Thyroid gland (tissue), 4 donors: ENCODE measurements at regions not wholly inside any gene's neighbourhood (a gene's known extent, or its start where the extent isn't known, plus 50 kb on each side); places are given as distances from the start of the nearest gene placed in this dataset.
"Not testable (repeated sequence)": the region's sequence is repeated elsewhere in the genome, so short reads cannot be mapped to it uniquely, and the experiment has no call there.

Source experiments
- DNase-seq, 2 donors: peaks; one replicate each; pipeline ENCODE4 v3.0.0-alpha.2; 2019
- H3K27ac ChIP-seq, 3 donors: fragments of 200-600 bp; sonication (generic); 1 replicate in 2 of 3; 2 replicates in 1 of 3; pipeline ENCODE4 v1.5.1; 2016 to 2019; ENCODE audit warnings: mild to moderate bottlenecking in 1 of 3, moderate library complexity in 1 of 3
- H3K27me3 ChIP-seq: fragments of 200-600 bp; sonication (generic); one replicate; pipeline ENCODE4 v1.5.1; 2019
- H3K36me3 ChIP-seq, 2 donors: fragments of 200-600 bp; sonication (generic); one replicate each; pipeline ENCODE4 v1.5.1; 2016 to 2019
- H3K4me1 ChIP-seq, 2 donors: fragments of 200-600 bp; sonication (generic); one replicate each; pipeline ENCODE4 v1.5.1; 2017 to 2019
- H3K4me3 ChIP-seq, 3 donors: fragments of 200-600 bp; sonication (generic); replicated peaks in 1 of 3; 1 replicate in 2 of 3; 2 replicates in 1 of 3; pipeline ENCODE4 v1.5.1; 2016; ENCODE audit warnings: mild to moderate bottlenecking in 1 of 3
- H3K9me3 ChIP-seq: fragments of 200-600 bp; sonication (generic); one replicate; pipeline ENCODE4 v1.5.1; 2017
- POLR2A ChIP-seq, 2 donors: fragments of 450-650 bp; IDR thresholded peaks; one replicate each; pipeline ENCODE4 v1.6.1; 2017; ENCODE audit warnings: antibody characterized with exemption in 2 of 2, mild to moderate bottlenecking in 2 of 2, moderate library complexity in 1 of 2
- WGBS, 2 donors: methylation state at CpG; one replicate each; pipeline ENCODE4 v1.1.5; 2017; 5-methylcytosine and 5-hydroxymethylcytosine counted together
- intact Hi-C: fragments of 100-400 bp; cut with DNase I; formaldehyde crosslinking; loops from one replicate; pipeline ENCODE4 v1.15.1; 2023
- TF ChIP-seq, protein P1 (sequence below), 6 experiments: fragments of 200-600 bp in 3 of 6; fragments of 450-650 bp in 3 of 6; sonication (generic) in 3 of 6; IDR thresholded peaks; one replicate each; pipeline ENCODE4 v1.5.1; 2016 to 2019; ENCODE audit warnings: antibody characterized with exemption in 6 of 6, mild to moderate bottlenecking in 2 of 6, inconsistent platforms in 1 of 6, moderate library complexity in 1 of 6

DNA sequence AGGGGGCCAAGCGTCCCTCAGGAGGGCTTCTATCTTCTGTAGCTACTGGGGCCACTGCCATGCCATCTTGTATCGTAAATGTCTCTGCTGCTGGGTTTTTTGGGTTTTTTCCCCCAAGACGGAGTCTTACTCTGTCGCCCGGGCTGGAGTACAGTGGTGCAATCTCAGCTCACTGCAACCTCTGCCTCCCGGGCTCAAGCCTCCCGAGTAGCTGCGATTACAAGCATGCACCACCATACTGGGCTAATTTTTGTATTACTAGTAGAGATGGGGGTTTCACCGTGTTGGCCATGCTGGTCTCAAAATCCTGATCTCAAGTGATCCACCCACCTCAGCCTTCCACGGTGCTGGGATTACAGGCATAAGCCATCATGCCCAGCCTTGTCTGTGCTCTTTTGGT is 111.3 kb upstream of the LOC128125822 start:
- no peaks in the 10 kb centered on the region for H3K27me3 ChIP-seq
- DNase-seq: no peak

DNA sequence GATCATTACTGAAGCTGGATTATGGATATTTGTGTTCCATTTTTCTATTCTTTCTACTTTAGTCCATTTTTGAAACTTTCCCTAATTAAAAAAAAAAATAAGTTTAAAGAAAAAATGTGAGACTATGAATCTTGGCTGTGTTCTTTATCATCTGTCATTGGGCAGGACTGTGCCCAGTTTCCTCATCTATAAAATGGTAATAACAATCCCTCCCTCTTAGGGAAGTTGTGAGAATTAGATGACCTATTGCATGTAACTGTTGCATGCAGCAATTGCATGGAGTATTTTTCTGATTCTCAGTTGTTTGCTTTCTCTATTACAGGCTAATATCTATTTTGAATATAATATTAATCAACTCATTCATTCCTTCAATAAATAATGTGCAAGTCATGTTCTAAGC is 108.2 kb upstream of the LOC128125822 start:
- Histone ChIP-seq H3K4me1 (no peaks in the 10 kb centered on the region), H3K27ac (no peak overlapping the region), H3K4me3 (no peak overlapping the region), H3K9me3 (no peaks in the 10 kb centered on the region), H3K36me3 (no peaks in the 10 kb centered on the region), H3K27me3 (no peaks in the 10 kb centered on the region)
- intact Hi-C loops: no loop called here
- DNase-seq: no peak
- TF ChIP-seq, protein P1, sequence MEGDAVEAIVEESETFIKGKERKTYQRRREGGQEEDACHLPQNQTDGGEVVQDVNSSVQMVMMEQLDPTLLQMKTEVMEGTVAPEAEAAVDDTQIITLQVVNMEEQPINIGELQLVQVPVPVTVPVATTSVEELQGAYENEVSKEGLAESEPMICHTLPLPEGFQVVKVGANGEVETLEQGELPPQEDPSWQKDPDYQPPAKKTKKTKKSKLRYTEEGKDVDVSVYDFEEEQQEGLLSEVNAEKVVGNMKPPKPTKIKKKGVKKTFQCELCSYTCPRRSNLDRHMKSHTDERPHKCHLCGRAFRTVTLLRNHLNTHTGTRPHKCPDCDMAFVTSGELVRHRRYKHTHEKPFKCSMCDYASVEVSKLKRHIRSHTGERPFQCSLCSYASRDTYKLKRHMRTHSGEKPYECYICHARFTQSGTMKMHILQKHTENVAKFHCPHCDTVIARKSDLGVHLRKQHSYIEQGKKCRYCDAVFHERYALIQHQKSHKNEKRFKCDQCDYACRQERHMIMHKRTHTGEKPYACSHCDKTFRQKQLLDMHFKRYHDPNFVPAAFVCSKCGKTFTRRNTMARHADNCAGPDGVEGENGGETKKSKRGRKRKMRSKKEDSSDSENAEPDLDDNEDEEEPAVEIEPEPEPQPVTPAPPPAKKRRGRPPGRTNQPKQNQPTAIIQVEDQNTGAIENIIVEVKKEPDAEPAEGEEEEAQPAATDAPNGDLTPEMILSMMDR (IDR thresholded peaks at IDR 0.05): no peak
- no peak for TF ChIP-seq POLR2A (IDR thresholded peaks at IDR 0.05)

More for the DNA sequence above, 111.3 kb upstream of the LOC128125822 start:
- intact Hi-C loops: no loop called here
- H3K9me3 ChIP-seq: no peaks in the 10 kb centered on the region
- no peaks in the 10 kb centered on the region for H3K4me1 ChIP-seq
- no peak overlapping the region for H3K4me3 ChIP-seq
- WGBS, 2 donors: 94 to 96% methylated on average over 10 of the region's 10 CpGs
- H3K36me3 ChIP-seq: no peaks in the 10 kb centered on the region
- no peak overlapping the region for H3K27ac ChIP-seq
- no peak for TF ChIP-seq POLR2A (IDR thresholded peaks at IDR 0.05)
- TF ChIP-seq, protein P1 (IDR thresholded peaks at IDR 0.05): no peak

DNA sequence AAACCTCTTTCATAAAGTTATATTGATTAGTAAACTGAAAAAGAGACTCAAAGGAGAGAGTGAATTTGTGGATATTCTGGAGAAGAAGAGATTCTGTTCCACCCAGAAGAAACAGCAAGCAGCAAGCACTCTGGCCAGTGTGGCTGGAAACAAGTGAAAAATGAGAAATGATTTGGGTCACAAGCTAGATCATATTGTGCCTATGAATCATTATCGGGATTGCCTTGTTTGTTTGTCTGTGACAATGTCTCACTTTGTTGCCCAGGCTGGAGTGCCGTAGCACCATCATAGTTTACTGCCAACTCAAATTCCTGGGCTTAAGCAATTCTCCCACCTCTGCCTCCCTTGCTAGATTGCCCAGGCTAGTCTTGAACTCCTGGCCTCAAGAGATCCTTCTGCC is 106.5 kb upstream of the LOC128125822 start:
- Histone ChIP-seq H3K36me3 (no peaks in the 10 kb centered on the region), H3K27ac (no peak overlapping the region), H3K4me3 (no peak overlapping the region), H3K9me3 (no peaks in the 10 kb centered on the region), H3K27me3 (no peaks in the 10 kb centered on the region), H3K4me1 (no peaks in the 10 kb centered on the region)
- no peak for DNase-seq
- intact Hi-C loops: no loop called here
- 93 to 95% methylated on average over 2 of the region's 2 CpGs for WGBS, 2 donors
- TF ChIP-seq POLR2A (IDR thresholded peaks at IDR 0.05): no peak

DNA sequence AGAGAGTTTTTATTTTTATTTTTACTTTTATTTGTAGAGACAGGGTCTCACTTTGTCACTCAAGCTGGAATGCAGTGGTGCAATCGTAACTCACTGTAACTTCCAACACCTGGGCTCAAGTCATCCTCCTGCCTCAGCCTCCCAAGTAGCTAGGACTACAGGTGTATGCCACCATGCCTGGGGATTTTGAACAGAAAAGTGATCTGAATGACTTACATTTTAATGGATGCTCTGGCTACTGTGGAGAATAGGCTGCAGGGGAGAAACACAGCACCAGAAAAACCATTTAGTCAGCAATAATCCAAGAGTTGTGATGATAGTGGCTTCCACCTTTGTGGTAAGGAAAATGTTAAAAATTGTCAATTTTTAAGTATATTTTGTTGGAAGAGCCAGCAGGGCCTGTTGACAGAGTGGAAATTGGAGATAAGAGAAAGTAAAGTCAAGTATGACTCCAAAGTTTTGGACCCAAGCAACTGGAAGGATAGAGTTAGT is 106.0 kb upstream of the LOC128125822 start:
- H3K4me3 ChIP-seq: no peak overlapping the region
- H3K27ac ChIP-seq: no peak overlapping the region
- no peaks in the 10 kb centered on the region for H3K9me3 ChIP-seq
- TF ChIP-seq POLR2A (IDR thresholded peaks at IDR 0.05): no peak
- TF ChIP-seq, protein P1 (IDR thresholded peaks at IDR 0.05): no peak
- intact Hi-C loops: no loop called here
- H3K4me1 ChIP-seq: no peaks in the 10 kb centered on the region
- no peaks in the 10 kb centered on the region for H3K27me3 ChIP-seq
- WGBS, 2 donors: 80 to 92% methylated on average over 1 of the region's 1 CpG
- no peaks in the 10 kb centered on the region for H3K36me3 ChIP-seq
- no peak for DNase-seq

DNA sequence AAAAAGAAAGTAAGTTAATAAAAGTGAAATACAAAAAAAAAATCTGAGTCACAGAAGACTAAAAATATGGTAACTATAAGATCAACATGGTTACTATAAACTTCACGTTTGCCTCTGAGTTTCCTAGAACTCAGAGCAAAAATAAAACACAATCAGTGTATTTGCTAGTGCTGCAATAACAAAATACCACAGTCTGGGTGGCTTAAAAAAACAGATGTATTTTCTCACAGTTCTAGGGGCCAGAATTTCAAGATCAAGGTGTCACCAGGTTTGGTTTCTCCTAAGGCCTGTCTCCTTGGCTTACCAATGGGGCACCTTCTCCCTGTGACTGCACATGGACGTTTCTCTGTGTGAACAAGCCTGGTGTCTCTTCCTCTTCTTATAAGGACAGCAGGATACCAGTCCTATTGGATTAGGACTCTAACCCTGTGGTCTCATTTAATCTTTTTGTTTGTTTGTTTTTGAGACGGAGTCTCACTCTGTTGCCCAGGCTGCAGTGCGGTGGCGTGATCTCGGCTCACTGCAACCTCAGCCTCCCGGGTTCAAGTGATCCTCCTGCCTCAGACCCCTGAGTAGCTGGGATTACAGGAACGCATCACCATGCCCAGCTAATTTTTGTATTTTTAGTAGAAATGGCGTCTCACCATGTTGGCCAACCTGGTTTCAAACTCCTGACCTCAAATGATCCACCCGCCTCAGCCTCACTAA is 104.9 kb upstream of the LOC128125822 start:
- H3K9me3 ChIP-seq: no peaks in the 10 kb centered on the region
- WGBS, 2 donors: 88 to 91% methylated on average over 10 of the region's 10 CpGs
- no peak overlapping the region for H3K4me3 ChIP-seq
- no peak overlapping the region for H3K27ac ChIP-seq
- H3K4me1 ChIP-seq: no peaks in the 10 kb centered on the region
- no peaks in the 10 kb centered on the region for H3K27me3 ChIP-seq
- intact Hi-C loops: no loop called here
- TF ChIP-seq, protein P1 (IDR thresholded peaks at IDR 0.05): no peak
- TF ChIP-seq POLR2A (IDR thresholded peaks at IDR 0.05): no peak
- DNase-seq: no peak
- no peaks in the 10 kb centered on the region for H3K36me3 ChIP-seq

DNA sequence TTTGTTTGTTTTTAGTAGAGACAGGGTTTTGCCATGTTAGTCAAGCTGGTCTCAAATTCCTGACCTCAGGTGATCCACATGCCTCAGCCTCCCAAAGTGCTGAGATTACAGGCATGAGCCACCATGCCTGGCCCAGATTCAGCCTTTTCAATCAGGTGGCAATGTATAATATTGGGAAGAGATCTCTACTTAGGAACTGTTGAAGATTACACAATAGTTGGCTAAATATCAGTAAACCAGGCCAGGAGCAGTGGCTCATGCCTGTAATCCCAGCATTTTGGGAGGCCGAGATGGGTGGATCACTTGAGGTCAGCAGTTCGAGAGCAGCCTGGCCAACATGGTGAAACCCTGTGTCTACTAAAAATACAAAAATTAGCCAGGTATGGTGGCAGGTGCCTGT is 101.1 kb upstream of the LOC128125822 start:
- H3K27ac ChIP-seq, H3K4me3 ChIP-seq, DNase-seq, intact Hi-C loops, H3K36me3 ChIP-seq, H3K27me3 ChIP-seq, H3K9me3 ChIP-seq, H3K4me1 ChIP-seq: not testable (repeated sequence)
- 89 to 94% methylated on average over 2 of the region's 2 CpGs for WGBS, 2 donors
